GM12878 (cell line): ENCODE measurements at regions not wholly inside any gene's neighbourhood (a gene's known extent, or its start where the extent isn't known, plus 50 kb on each side); places are given as distances from the start of the nearest gene placed in this dataset.
"Not testable (repeated sequence)": the region's sequence is repeated elsewhere in the genome, so short reads cannot be mapped to it uniquely, and the experiment has no call there.

Experiments used
- CTCF ChIP-seq, 3 experiments: IDR thresholded peaks in 2 of 3; conservative IDR thresholded peaks in 1 of 3; 2 replicates each; pipeline ENCODE4 v1.5.1; 2011; ENCODE audit warnings: low read depth in 3 of 3, low read length in 3 of 3, mild to moderate bottlenecking in 3 of 3, control low read depth in 2 of 3, moderate library complexity in 2 of 3, inconsistent platforms in 1 of 3, mixed read lengths in 1 of 3; ENCODE audit not compliant: control insufficient read depth in 2 of 3, insufficient read depth in 1 of 3; ENCODE audit errors: extremely low read depth in 1 of 3
- PRDM15 ChIP-seq: fragments of 450-650 bp; formaldehyde crosslinking; IDR thresholded peaks from 2 replicates; pipeline ENCODE4 v1.4.0; 2020; ENCODE audit warnings: mild to moderate bottlenecking, moderate library complexity
- ZBTB33 ChIP-seq: fragments of 450-650 bp; IDR thresholded peaks from 2 replicates; pipeline ENCODE4 v1.6.1; 2017; ENCODE audit warnings: mild to moderate bottlenecking

- TF ChIP-seq CTCF (IDR thresholded peaks at IDR 0.05 in 2 of 3, conservative IDR thresholded peaks at IDR 0.05 in 1 of 3; ENCODE audit: control insufficient read depth in 2 of 3, extremely low read depth in 1 of 3, insufficient read depth in 1 of 3, low read depth in 3 of 3, low read length in 3 of 3); PRDM15 (CRISPR knock-in tag); ZBTB33: not testable (repeated sequence)
Measured at GRCh38 chr1:146283527-146283880, 54.7 kb upstream of the NOTCH2NLA start.
